ENCODE measurements at regions not wholly inside any gene's neighbourhood (a gene's known extent, or its start where the extent isn't known, plus 50 kb on each side); places are given as distances from the start of the nearest gene placed in this dataset.
"Not testable (repeated sequence)": the region's sequence is repeated elsewhere in the genome, so short reads cannot be mapped to it uniquely, and the experiment has no call there.

DNA sequence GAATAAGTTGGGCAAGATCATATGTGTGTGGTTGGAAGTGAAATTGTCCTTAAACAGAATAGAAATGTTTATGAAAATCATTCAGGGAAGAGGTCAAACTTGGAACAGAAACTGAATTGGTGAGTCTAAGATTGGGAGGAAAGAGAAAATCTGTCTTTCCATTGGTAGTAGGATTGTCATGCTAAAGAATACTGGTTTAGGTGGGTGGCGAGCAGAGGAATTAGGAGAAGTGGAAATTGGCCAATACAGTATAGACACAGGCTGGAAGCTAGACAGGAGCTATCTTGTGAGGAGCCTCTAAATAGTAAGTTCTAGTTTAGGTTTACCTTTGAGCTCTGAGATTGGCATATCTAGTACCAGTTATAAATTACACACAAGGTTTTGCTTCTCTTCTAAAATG, 80.9 kb upstream of the KYNU start:
- WGBS, 3 donors = 52 to 82% (median 79%) methylated on average over 1 of the region's 1 CpG
- intact Hi-C loops (cut with DNase I) = no loop called here
- Histone ChIP-seq H3K4me1 (no peaks in the 10 kb centered on the region), H3K4me3 (no peak overlapping the region), H3K36me3 (ENCODE audit: insufficient read depth in 1 of 2, low read depth in 1 of 2) (no peaks in the 10 kb centered on the region), H3K27ac (no peak overlapping the region), H3K9me3 (no peaks in the 10 kb centered on the region), H3K27me3 (ENCODE audit: insufficient read depth in 3 of 3, low read length in 2 of 3) (no peaks in the 10 kb centered on the region)
- no peak for ATAC-seq
- TF ChIP-seq, protein P1, sequence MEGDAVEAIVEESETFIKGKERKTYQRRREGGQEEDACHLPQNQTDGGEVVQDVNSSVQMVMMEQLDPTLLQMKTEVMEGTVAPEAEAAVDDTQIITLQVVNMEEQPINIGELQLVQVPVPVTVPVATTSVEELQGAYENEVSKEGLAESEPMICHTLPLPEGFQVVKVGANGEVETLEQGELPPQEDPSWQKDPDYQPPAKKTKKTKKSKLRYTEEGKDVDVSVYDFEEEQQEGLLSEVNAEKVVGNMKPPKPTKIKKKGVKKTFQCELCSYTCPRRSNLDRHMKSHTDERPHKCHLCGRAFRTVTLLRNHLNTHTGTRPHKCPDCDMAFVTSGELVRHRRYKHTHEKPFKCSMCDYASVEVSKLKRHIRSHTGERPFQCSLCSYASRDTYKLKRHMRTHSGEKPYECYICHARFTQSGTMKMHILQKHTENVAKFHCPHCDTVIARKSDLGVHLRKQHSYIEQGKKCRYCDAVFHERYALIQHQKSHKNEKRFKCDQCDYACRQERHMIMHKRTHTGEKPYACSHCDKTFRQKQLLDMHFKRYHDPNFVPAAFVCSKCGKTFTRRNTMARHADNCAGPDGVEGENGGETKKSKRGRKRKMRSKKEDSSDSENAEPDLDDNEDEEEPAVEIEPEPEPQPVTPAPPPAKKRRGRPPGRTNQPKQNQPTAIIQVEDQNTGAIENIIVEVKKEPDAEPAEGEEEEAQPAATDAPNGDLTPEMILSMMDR (IDR thresholded peaks at IDR 0.05) = no peak
- DNase-seq = no peak

DNA sequence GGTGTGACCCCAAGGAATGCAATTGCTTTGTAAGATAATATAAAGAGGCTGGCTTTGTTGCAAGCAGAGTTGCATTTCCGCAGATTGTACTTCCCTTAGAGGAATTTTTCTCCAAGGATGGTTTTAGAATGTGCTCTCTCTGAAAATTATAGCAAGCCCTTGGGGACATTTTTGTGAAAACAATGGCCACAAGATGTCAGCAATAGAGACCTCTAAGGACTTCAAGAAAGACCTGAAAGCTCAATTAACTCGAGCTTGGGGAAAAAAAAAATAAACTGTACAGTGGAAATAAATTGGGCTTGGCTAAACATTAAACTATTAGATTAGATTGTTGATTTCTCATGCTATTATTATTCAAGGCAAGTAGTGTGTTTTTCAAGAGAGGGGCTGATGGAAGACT, 81.3 kb upstream of the KYNU start:
- DNase-seq (no peak), ATAC-seq (no peak)
- H3K27ac ChIP-seq = no peak overlapping the region
- no peak overlapping the region for H3K4me3 ChIP-seq
- no peaks in the 10 kb centered on the region for H3K36me3 ChIP-seq (ENCODE audit: insufficient read depth in 1 of 2, low read depth in 1 of 2)
- intact Hi-C loops (cut with DNase I) = no loop called here
- H3K4me1 ChIP-seq = no peaks in the 10 kb centered on the region
- no peaks in the 10 kb centered on the region for H3K9me3 ChIP-seq
- TF ChIP-seq, protein P1 (IDR thresholded peaks at IDR 0.05) = no peak
- 29 to 37% (median 34%) methylated on average over 2 of the region's 2 CpGs for WGBS, 3 donors
- no peaks in the 10 kb centered on the region for H3K27me3 ChIP-seq (ENCODE audit: insufficient read depth in 3 of 3, low read length in 2 of 3)

DNA sequence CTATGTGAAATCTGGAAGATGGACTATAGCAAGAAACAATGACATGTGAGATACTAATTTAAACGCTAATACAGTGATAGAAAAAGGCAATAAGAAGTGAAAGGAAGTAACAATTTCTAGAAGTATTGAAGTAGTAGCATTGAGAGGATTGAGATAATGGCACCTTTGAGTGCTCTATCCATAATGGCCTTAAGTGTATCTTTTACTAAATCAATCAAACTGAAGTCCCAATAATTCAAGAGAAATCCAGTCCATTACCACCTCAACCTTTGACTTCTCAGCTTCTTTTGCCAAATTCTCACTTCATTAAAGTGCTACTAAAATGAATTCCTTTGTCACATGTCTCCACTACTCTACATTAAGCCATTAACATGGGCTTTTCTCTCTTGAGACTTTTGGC, 82.6 kb upstream of the KYNU start:
- intact Hi-C loops (cut with DNase I) = no loop called here
- Histone ChIP-seq H3K36me3 (ENCODE audit: insufficient read depth in 1 of 2, low read depth in 1 of 2) (no peaks in the 10 kb centered on the region), H3K4me1 (no peaks in the 10 kb centered on the region), H3K4me3 (no peak overlapping the region), H3K27me3 (ENCODE audit: insufficient read depth in 3 of 3, low read length in 2 of 3) (no peaks in the 10 kb centered on the region), H3K27ac (no peak overlapping the region), H3K9me3 (no peaks in the 10 kb centered on the region)
- no peak for DNase-seq
- TF ChIP-seq, protein P1 (IDR thresholded peaks at IDR 0.05) = no peak
- no peak for ATAC-seq
- WGBS, 3 donors = 88 to 96% (median 95%) methylated on average over 1 of the region's 1 CpG

DNA sequence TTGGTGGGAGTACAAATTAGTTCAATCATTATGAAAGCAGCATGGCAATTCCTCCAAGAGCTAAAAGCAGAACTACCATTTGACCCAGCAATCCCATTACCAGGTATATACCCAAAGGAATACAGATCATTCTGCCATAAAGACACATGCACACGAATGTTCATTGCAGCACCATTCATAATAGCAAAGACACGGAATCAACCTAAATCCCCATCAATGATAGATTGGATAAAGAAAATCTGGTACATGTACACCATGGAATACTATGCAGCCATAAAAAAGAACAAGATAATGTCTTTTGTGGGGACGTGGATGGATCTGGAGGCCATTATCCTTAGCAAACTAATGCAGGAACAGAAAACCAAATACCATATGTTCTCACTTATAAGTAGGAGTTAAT, 85.1 kb upstream of the KYNU start:
- ATAC-seq; H3K4me3 ChIP-seq; intact Hi-C loops (cut with DNase I); DNase-seq; H3K27ac ChIP-seq; H3K9me3 ChIP-seq; H3K36me3 ChIP-seq (ENCODE audit: insufficient read depth in 1 of 2, low read depth in 1 of 2); H3K4me1 ChIP-seq; H3K27me3 ChIP-seq (ENCODE audit: insufficient read depth in 3 of 3, low read length in 2 of 3): not testable (repeated sequence)
- WGBS, 3 donors = 75 to 84% (median 81%) methylated on average over 3 of the region's 3 CpGs

- Histone ChIP-seq H3K27ac (no peak overlapping the region), H3K4me1 (no peaks in the 10 kb centered on the region), H3K9me3 (no peaks in the 10 kb centered on the region), H3K4me3 (no peak overlapping the region), H3K27me3 (ENCODE audit: insufficient read depth in 3 of 3, low read length in 2 of 3) (no peaks in the 10 kb centered on the region), H3K36me3 (ENCODE audit: insufficient read depth in 1 of 2, low read depth in 1 of 2) (no peaks in the 10 kb centered on the region)
- intact Hi-C loops (cut with DNase I) = no loop called here
- DNase-seq (no peak), ATAC-seq (no peak)
- TF ChIP-seq, protein P1 (IDR thresholded peaks at IDR 0.05) = no peak
These were observed 86.1 kb upstream of the KYNU start for GRCh38 chr2:142791335-142791734.
